SK-N-SH treated with all-trans-retinoic acid at 6 μM for 48 hours (cell line): ENCODE measurements at regions not wholly inside any gene's neighbourhood (a gene's known extent, or its start where the extent isn't known, plus 50 kb on each side); places are given as distances from the start of the nearest gene placed in this dataset.

Source experiments
- ATAC-seq: fragments of 200-7000 bp; cut with Tn5 transposase; 3 replicates; pipeline ENCODE4 v1.9.1; 2020; ENCODE audit warnings: mild to moderate bottlenecking, moderate library complexity
- ARNTL ChIP-seq: fragments of 450-650 bp; formaldehyde crosslinking; IDR thresholded peaks from 2 replicates; pipeline ENCODE4 v1.5.0; 2020; ENCODE audit warnings: low read depth, mild to moderate bottlenecking, moderate library complexity, borderline replicate concordance
- BACH2 ChIP-seq: fragments of 250-450 bp; sonication (Bioruptor Pico); IDR thresholded peaks from 2 replicates; pipeline ENCODE4 v1.9.0; 2021; ENCODE audit warnings: mild to moderate bottlenecking, borderline replicate concordance
- CSDC2 ChIP-seq: fragments of 250-450 bp; sonication (Bioruptor Pico); IDR thresholded peaks from 2 replicates; pipeline ENCODE4 v1.5.0; 2020; ENCODE audit warnings: mild to moderate bottlenecking, moderate library complexity
- ESRRG ChIP-seq: fragments of 250-450 bp; sonication (Bioruptor Pico); IDR thresholded peaks from 2 replicates; pipeline ENCODE4 v1.6.1; 2021; ENCODE audit warnings: mild to moderate bottlenecking
- GLIS3 ChIP-seq: fragments of 250-450 bp; sonication (Bioruptor Pico); IDR thresholded peaks from 2 replicates; pipeline ENCODE4 v1.5.0; 2020; ENCODE audit warnings: mild to moderate bottlenecking, moderate library complexity
- ISL1 ChIP-seq: fragments of 250-450 bp; sonication (Bioruptor Pico); IDR thresholded peaks from 2 replicates; pipeline ENCODE4 v2.1.2; 2022; ENCODE audit warnings: mild to moderate bottlenecking, moderate library complexity
- OSR1 ChIP-seq: fragments of 250-450 bp; sonication (Bioruptor Pico); IDR thresholded peaks from 2 replicates; pipeline ENCODE4 v1.8.0; 2022; ENCODE audit warnings: moderate library complexity, mild to moderate bottlenecking, inconsistent platforms
- RARB ChIP-seq: fragments of 250-450 bp; sonication (Bioruptor Pico); IDR thresholded peaks from 2 replicates; pipeline ENCODE4 v1.8.0; 2021; ENCODE audit warnings: mild to moderate bottlenecking, moderate library complexity
- SNAI2 ChIP-seq: fragments of 250-450 bp; sonication (Bioruptor Pico); IDR thresholded peaks from 2 replicates; pipeline ENCODE4 v1.5.0; 2020; ENCODE audit warnings: mild to moderate bottlenecking, moderate library complexity
- TCF4 ChIP-seq: fragments of 250-450 bp; sonication (Bioruptor Pico); IDR thresholded peaks from 2 replicates; pipeline ENCODE4 v1.8.0; 2021; ENCODE audit warnings: mild to moderate bottlenecking, moderate library complexity, borderline replicate concordance
- TOX ChIP-seq: fragments of 250-450 bp; sonication (Bioruptor Pico); IDR thresholded peaks from 2 replicates; pipeline ENCODE4 v1.8.0; 2021; ENCODE audit warnings: mild to moderate bottlenecking, moderate library complexity, borderline replicate concordance
- ZC3H10 ChIP-seq: fragments of 250-450 bp; sonication (Bioruptor Pico); IDR thresholded peaks from 2 replicates; pipeline ENCODE4 v1.5.1; 2021; ENCODE audit warnings: mild to moderate bottlenecking, moderate library complexity
- ZFP3 ChIP-seq: fragments of 250-450 bp; sonication (Bioruptor Pico); IDR thresholded peaks from 2 replicates; pipeline ENCODE4 v1.5.0; 2020; ENCODE audit warnings: mild to moderate bottlenecking, moderate library complexity
- ZFP30 ChIP-seq: fragments of 450-650 bp; formaldehyde crosslinking; IDR thresholded peaks from 2 replicates; pipeline ENCODE4 v1.5.0; 2022; ENCODE audit warnings: mild to moderate bottlenecking, moderate library complexity
- ZNF565 ChIP-seq: fragments of 450-650 bp; formaldehyde crosslinking; conservative IDR thresholded peaks from 2 replicates; pipeline ENCODE4 v1.5.0; 2020; ENCODE audit warnings: low read depth, mild to moderate bottlenecking, moderate library complexity
- ZNF70 ChIP-seq: fragments of 450-650 bp; formaldehyde crosslinking; IDR thresholded peaks from 2 replicates; pipeline ENCODE4 v1.5.0; 2020; ENCODE audit warnings: mild to moderate bottlenecking, moderate library complexity
- ZNF8 ChIP-seq: fragments of 450-650 bp; formaldehyde crosslinking; IDR thresholded peaks from 2 replicates; pipeline ENCODE4 v1.5.0; 2020; ENCODE audit warnings: mild to moderate bottlenecking, moderate library complexity
- TF ChIP-seq, protein P1 (sequence below): fragments of 250-450 bp; sonication (Bioruptor Pico); IDR thresholded peaks from 2 replicates; pipeline ENCODE4 v1.8.0; 2020; ENCODE audit warnings: mild to moderate bottlenecking, moderate library complexity, borderline replicate concordance
- TF ChIP-seq, protein P2 (sequence below): fragments of 250-450 bp; sonication (Bioruptor Pico); IDR thresholded peaks from 2 replicates; pipeline ENCODE4 v1.8.0; 2021; ENCODE audit warnings: low read depth, mild to moderate bottlenecking, moderate library complexity, borderline replicate concordance
- TF ChIP-seq, protein P3 (sequence below): fragments of 250-450 bp; sonication (Bioruptor Pico); IDR thresholded peaks from 2 replicates; pipeline ENCODE4 v1.5.1; 2020; ENCODE audit warnings: low read depth, mild to moderate bottlenecking, moderate library complexity
- TF ChIP-seq, protein P4 (sequence below): fragments of 250-450 bp; sonication (Bioruptor Pico); IDR thresholded peaks from 2 replicates; pipeline ENCODE4 v1.5.1; 2021; ENCODE audit warnings: mild to moderate bottlenecking, moderate library complexity
- TF ChIP-seq, protein P5 (sequence below): fragments of 250-450 bp; sonication (Bioruptor Pico); IDR thresholded peaks from 2 replicates; pipeline ENCODE4 v1.5.0; 2020; ENCODE audit warnings: mild to moderate bottlenecking, moderate library complexity

DNA sequence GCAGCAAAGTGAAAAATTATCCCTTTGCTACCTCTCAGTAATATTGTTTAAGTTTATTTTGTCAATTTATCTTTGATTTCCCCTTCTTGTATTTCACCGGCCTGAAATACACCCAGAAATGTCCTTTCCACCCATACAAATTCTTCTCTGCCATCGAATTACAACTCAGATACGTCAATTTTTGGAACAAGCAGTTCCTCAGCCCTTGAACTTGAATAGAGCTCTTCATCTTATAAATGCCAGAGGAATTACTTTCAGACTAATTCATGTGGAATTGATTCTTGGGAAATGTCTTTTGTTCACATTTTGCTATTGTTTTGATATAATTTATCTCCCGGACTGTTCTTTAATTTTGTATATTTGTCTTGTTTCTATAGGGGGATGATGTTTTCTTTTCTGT lies 1359.3 kb upstream of the MIR17HG start (continued):
- TF ChIP-seq, protein P1, sequence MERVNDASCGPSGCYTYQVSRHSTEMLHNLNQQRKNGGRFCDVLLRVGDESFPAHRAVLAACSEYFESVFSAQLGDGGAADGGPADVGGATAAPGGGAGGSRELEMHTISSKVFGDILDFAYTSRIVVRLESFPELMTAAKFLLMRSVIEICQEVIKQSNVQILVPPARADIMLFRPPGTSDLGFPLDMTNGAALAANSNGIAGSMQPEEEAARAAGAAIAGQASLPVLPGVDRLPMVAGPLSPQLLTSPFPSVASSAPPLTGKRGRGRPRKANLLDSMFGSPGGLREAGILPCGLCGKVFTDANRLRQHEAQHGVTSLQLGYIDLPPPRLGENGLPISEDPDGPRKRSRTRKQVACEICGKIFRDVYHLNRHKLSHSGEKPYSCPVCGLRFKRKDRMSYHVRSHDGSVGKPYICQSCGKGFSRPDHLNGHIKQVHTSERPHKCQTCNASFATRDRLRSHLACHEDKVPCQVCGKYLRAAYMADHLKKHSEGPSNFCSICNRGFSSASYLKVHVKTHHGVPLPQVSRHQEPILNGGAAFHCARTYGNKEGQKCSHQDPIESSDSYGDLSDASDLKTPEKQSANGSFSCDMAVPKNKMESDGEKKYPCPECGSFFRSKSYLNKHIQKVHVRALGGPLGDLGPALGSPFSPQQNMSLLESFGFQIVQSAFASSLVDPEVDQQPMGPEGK: no peak

DNA sequence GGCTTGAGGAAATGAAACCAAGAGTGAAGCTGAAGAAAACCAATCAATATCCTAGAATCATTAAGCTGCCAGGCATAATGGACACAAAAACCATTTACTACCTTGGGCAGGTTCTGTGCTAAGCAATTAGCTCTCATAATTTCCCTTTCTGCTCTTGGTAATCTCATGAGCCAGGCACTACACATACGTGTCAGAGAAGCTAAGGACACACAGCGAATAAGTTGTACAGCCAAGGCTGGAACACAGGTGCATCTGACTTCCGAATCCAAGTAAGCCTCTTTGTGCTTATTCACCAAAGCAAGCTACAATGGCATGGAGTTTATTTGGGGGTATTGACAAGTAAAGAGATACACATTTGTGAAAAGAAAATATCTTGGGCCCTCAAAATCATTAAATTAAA lies 1343.9 kb upstream of the MIR17HG start:
- no peak for ATAC-seq
- TF ChIP-seq GLIS3 (CRISPR knock-in tag) (no peak), OSR1 (CRISPR knock-in tag) (no peak), TCF4 (CRISPR knock-in tag) (no peak), ZNF70 (no peak), ZFP3 (CRISPR knock-in tag) (no peak)

DNA sequence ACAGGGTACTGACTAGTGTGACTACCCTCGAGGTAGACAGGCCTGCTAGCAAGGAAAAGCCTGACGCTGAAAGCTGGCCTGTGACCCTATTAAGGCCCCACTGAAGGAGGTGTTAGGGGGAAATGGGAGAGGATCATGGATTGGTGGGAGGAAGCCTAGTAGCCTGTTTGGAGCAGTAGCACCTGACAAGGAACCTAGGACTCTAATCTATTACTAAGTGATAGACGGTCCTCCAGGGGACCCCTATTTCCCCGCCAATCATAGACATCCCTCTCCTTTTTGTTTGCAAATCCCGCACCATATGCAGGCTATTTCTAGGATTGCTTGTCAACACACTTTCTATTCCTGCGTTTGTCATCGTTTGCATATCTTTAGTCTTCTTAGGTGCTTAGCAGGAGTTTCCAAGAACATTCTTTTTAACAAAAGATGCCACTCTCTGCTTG lies 1338.8 kb upstream of the MIR17HG start:
- ATAC-seq: no peak
- TF ChIP-seq ARNTL (CRISPR knock-in tag) (no peak), OSR1 (CRISPR knock-in tag) (no peak), SNAI2 (no peak), ZC3H10 (CRISPR knock-in tag) (no peak), ESRRG (no peak), TOX (CRISPR knock-in tag) (no peak), BACH2 (CRISPR knock-in tag) (no peak), ISL1 (CRISPR knock-in tag) (no peak), TCF4 (CRISPR knock-in tag) (no peak), ZNF70 (no peak), GLIS3 (CRISPR knock-in tag) (no peak), ZNF565 (CRISPR knock-in tag) (no peak), RARB (CRISPR knock-in tag) (no peak)
- TF ChIP-seq, protein P2, sequence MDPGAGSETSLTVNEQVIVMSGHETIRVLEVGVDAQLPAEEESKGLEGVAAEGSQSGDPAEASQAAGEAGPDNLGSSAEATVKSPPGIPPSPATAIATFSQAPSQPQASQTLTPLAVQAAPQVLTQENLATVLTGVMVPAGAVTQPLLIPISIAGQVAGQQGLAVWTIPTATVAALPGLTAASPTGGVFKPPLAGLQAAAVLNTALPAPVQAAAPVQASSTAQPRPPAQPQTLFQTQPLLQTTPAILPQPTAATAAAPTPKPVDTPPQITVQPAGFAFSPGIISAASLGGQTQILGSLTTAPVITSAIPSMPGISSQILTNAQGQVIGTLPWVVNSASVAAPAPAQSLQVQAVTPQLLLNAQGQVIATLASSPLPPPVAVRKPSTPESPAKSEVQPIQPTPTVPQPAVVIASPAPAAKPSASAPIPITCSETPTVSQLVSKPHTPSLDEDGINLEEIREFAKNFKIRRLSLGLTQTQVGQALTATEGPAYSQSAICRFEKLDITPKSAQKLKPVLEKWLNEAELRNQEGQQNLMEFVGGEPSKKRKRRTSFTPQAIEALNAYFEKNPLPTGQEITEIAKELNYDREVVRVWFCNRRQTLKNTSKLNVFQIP (CRISPR knock-in tag): no peak
- TF ChIP-seq, protein P3, sequence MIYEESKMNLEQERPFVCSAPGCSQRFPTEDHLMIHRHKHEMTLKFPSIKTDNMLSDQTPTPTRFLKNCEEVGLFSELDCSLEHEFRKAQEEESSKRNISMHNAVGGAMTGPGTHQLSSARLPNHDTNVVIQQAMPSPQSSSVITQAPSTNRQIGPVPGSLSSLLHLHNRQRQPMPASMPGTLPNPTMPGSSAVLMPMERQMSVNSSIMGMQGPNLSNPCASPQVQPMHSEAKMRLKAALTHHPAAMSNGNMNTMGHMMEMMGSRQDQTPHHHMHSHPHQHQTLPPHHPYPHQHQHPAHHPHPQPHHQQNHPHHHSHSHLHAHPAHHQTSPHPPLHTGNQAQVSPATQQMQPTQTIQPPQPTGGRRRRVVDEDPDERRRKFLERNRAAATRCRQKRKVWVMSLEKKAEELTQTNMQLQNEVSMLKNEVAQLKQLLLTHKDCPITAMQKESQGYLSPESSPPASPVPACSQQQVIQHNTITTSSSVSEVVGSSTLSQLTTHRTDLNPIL (CRISPR knock-in tag): no peak
- TF ChIP-seq, protein P4, sequence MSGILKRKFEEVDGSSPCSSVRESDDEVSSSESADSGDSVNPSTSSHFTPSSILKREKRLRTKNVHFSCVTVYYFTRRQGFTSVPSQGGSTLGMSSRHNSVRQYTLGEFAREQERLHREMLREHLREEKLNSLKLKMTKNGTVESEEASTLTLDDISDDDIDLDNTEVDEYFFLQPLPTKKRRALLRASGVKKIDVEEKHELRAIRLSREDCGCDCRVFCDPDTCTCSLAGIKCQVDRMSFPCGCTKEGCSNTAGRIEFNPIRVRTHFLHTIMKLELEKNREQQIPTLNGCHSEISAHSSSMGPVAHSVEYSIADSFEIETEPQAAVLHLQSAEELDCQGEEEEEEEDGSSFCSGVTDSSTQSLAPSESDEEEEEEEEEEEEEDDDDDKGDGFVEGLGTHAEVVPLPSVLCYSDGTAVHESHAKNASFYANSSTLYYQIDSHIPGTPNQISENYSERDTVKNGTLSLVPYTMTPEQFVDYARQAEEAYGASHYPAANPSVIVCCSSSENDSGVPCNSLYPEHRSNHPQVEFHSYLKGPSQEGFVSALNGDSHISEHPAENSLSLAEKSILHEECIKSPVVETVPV (CRISPR knock-in tag): no peak
- TF ChIP-seq, protein P1: no peak

DNA sequence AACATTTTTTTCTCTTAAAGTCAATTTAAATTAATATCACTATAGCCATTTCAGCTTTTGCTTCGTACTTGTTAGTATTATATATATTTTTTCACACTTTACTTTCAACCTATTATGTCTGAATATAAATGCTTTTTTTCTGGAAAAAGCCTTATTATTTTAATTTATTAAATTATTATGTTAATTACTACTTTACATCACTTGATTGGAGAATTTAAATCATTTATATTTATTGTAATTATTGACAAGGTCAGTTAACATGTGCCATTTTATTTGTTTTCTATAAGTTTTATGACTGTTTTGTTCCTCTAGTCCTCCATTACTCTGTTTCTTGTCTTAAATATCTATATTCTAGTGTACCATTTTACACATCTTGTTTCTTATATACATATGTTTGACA lies 1333.4 kb upstream of the MIR17HG start:
- TF ChIP-seq GLIS3 (CRISPR knock-in tag): no peak
- TF ChIP-seq, protein P2 (CRISPR knock-in tag): no peak
- no peak for TF ChIP-seq ZNF8
- TF ChIP-seq TOX (CRISPR knock-in tag): no peak
- no peak for TF ChIP-seq ZNF565 (CRISPR knock-in tag)
- TF ChIP-seq, protein P5, sequence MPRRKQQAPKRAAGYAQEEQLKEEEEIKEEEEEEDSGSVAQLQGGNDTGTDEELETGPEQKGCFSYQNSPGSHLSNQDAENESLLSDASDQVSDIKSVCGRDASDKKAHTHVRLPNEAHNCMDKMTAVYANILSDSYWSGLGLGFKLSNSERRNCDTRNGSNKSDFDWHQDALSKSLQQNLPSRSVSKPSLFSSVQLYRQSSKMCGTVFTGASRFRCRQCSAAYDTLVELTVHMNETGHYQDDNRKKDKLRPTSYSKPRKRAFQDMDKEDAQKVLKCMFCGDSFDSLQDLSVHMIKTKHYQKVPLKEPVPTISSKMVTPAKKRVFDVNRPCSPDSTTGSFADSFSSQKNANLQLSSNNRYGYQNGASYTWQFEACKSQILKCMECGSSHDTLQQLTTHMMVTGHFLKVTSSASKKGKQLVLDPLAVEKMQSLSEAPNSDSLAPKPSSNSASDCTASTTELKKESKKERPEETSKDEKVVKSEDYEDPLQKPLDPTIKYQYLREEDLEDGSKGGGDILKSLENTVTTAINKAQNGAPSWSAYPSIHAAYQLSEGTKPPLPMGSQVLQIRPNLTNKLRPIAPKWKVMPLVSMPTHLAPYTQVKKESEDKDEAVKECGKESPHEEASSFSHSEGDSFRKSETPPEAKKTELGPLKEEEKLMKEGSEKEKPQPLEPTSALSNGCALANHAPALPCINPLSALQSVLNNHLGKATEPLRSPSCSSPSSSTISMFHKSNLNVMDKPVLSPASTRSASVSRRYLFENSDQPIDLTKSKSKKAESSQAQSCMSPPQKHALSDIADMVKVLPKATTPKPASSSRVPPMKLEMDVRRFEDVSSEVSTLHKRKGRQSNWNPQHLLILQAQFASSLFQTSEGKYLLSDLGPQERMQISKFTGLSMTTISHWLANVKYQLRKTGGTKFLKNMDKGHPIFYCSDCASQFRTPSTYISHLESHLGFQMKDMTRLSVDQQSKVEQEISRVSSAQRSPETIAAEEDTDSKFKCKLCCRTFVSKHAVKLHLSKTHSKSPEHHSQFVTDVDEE: no peak
- no peak for TF ChIP-seq ZNF70
- TF ChIP-seq ZFP30 (CRISPR knock-in tag): no peak
- no peak for TF ChIP-seq CSDC2
- no peak for TF ChIP-seq SNAI2
- no peak for TF ChIP-seq ISL1 (CRISPR knock-in tag)
- no peak for TF ChIP-seq ARNTL (CRISPR knock-in tag)
- TF ChIP-seq, protein P3 (CRISPR knock-in tag): no peak
- ATAC-seq: no peak
